Karpas-422 (cell line): ENCODE measurements at regions not wholly inside any gene's neighbourhood (a gene's known extent, or its start where the extent isn't known, plus 50 kb on each side); places are given as distances from the start of the nearest gene placed in this dataset.

Experiments used
- DNase-seq: peaks from one replicate; pipeline ENCODE4 v3.0.0-alpha.2; 2015
- H2AFZ ChIP-seq: fragments of 200-600 bp; sonication (generic); 2 replicates; pipeline ENCODE4 v1.6.1; 2014; ENCODE audit warnings: antibody characterized with exemption, low read length, mixed read lengths
- H3K27ac ChIP-seq: fragments of 200-600 bp; sonication (generic); 2 replicates; pipeline ENCODE4 v1.5.1; 2014; ENCODE audit warnings: mild to moderate bottlenecking, low read length, moderate library complexity
- H3K27me3 ChIP-seq: fragments of 200-600 bp; sonication (generic); 2 replicates; pipeline ENCODE4 v1.6.1; 2014; ENCODE audit warnings: low read length, mixed read lengths
- H3K36me3 ChIP-seq: fragments of 200-600 bp; sonication (generic); 2 replicates; pipeline ENCODE4 v1.6.1; 2014; ENCODE audit warnings: low read length, mixed read lengths; ENCODE audit not compliant: insufficient read depth
- H3K4me1 ChIP-seq: fragments of 200-600 bp; sonication (generic); 2 replicates; pipeline ENCODE4 v1.6.1; 2014; ENCODE audit warnings: mild to moderate bottlenecking, low read length, mixed read lengths
- H3K4me2 ChIP-seq: fragments of 200-600 bp; sonication (generic); 2 replicates; pipeline ENCODE4 v1.6.1; 2014; ENCODE audit warnings: low read length, low read depth, mild to moderate bottlenecking; ENCODE audit not compliant: poor library complexity, severe bottlenecking
- H3K4me3 ChIP-seq: fragments of 200-600 bp; sonication (generic); 2 replicates; pipeline ENCODE4 v1.5.1; 2014; ENCODE audit warnings: mild to moderate bottlenecking, antibody characterized with exemption, low read length, mixed read lengths
- H3K79me2 ChIP-seq: fragments of 200-600 bp; sonication (generic); 2 replicates; pipeline ENCODE4 v1.6.1; 2014; ENCODE audit warnings: mild to moderate bottlenecking, low read length, mixed read lengths
- H3K9ac ChIP-seq: fragments of 200-600 bp; sonication (generic); 2 replicates; pipeline ENCODE4 v1.6.0; 2014; ENCODE audit warnings: low read length
- H3K9me2 ChIP-seq: fragments of 200-600 bp; sonication (generic), shearing (Covaris generic); replicated peaks from 2 replicates; pipeline ENCODE4 v1.6.0; 2014; ENCODE audit warnings: mild to moderate bottlenecking, low read length, moderate library complexity; ENCODE audit not compliant: insufficient read depth
- H3K9me3 ChIP-seq: fragments of 300-700, 200-600 bp; sonication (generic); 2 replicates; pipeline ENCODE4 v1.6.1; 2014; ENCODE audit warnings: low read length, mixed read lengths
- H4K20me1 ChIP-seq: fragments of 200-600 bp; sonication (generic); 2 replicates; pipeline ENCODE4 v1.6.1; 2014; ENCODE audit warnings: mild to moderate bottlenecking, antibody characterized with exemption, low read length, low read depth; ENCODE audit not compliant: insufficient read depth

- H3K4me2 ChIP-seq, result no peak overlapping the region
- H3K4me1 ChIP-seq, result no peaks in the 10 kb centered on the region
- no peaks in the 10 kb centered on the region for H3K79me2 ChIP-seq
- no peaks in the 10 kb centered on the region for H3K36me3 ChIP-seq
- no peak overlapping the region for H3K27ac ChIP-seq
- no peaks in the 10 kb centered on the region for H3K27me3 ChIP-seq
- H3K9ac ChIP-seq, result no peak overlapping the region
- no peaks in the 10 kb centered on the region for H3K9me2 ChIP-seq
- no peak for DNase-seq
- no peaks in the 10 kb centered on the region for H4K20me1 ChIP-seq
- no peaks in the 10 kb centered on the region for H3K9me3 ChIP-seq
- H2AFZ ChIP-seq, result no peak overlapping the region
- no peak overlapping the region for H3K4me3 ChIP-seq
Observed at GRCh38 chrX:13923845-13924244, 105.8 kb downstream of the GEMIN8 start.

DNA sequence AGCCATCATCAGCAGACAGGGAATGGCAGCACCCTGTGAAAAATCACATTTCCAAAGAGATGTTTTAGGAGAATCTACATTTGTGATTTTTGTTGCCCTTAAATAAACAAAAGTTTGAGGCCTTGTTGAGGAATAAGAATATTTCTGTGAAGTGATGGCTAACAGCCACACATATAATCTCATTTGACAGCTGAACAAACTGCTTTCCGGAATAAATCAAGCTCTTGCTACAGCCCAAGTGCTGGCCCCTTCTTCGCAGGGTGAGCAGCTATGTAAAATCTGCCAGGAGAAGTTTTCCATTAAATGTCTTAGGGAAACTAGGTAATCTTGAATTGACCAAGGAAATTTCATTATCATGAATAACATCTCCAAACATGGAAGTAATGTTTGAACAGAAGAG lies 106.4 kb upstream of the GPM6B start:
- H2AFZ ChIP-seq, result no peak overlapping the region
- no peak for DNase-seq

DNA sequence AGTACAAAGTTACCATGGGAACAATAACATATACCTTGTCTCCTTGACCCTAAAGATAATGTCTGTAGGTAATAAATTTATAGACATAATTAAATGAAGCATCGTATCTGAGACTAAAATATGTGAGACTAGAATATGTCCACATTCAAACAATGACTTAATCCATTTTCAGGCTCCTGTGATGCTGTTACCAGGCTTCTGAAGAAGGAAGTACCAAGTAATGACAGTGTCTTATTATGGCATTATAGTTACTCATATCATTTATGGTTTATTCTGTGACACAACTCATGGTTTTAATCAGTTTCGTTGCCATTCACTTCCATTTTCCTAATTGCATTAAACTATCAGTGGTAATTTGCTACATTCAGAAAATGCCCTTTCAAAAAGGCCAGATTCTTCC lies 100.6 kb upstream of the GPM6B start:
- no peaks in the 10 kb centered on the region for H3K36me3 ChIP-seq
- H3K9ac ChIP-seq, result no peak overlapping the region
- H4K20me1 ChIP-seq, result no peaks in the 10 kb centered on the region
- H3K9me2 ChIP-seq, result no peaks in the 10 kb centered on the region
- no peak for DNase-seq
- H3K4me2 ChIP-seq, result no peak overlapping the region
- H3K27me3 ChIP-seq, result no peaks in the 10 kb centered on the region; the same call in 1 of the 2 replicates
- no peaks in the 10 kb centered on the region for H3K4me1 ChIP-seq
- no peaks in the 10 kb centered on the region for H3K79me2 ChIP-seq
- no peak overlapping the region for H2AFZ ChIP-seq
- H3K4me3 ChIP-seq, result no peak overlapping the region
- no peak overlapping the region for H3K27ac ChIP-seq
- H3K9me3 ChIP-seq, result no peaks in the 10 kb centered on the region

More for the DNA sequence above, 106.4 kb upstream of the GPM6B start:
- no peak overlapping the region for H3K4me2 ChIP-seq
- H3K27ac ChIP-seq, result no peak overlapping the region
- no peaks in the 10 kb centered on the region for H3K9me3 ChIP-seq
- no peaks in the 10 kb centered on the region for H3K4me1 ChIP-seq
- H3K79me2 ChIP-seq, result no peaks in the 10 kb centered on the region
- H3K36me3 ChIP-seq, result no peaks in the 10 kb centered on the region
- no peak overlapping the region for H3K9ac ChIP-seq
- no peak overlapping the region for H3K4me3 ChIP-seq
- H3K9me2 ChIP-seq, result no peaks in the 10 kb centered on the region
- H4K20me1 ChIP-seq, result no peaks in the 10 kb centered on the region
- no peaks in the 10 kb centered on the region; the same call in 1 of the 2 replicates for H3K27me3 ChIP-seq

DNA sequence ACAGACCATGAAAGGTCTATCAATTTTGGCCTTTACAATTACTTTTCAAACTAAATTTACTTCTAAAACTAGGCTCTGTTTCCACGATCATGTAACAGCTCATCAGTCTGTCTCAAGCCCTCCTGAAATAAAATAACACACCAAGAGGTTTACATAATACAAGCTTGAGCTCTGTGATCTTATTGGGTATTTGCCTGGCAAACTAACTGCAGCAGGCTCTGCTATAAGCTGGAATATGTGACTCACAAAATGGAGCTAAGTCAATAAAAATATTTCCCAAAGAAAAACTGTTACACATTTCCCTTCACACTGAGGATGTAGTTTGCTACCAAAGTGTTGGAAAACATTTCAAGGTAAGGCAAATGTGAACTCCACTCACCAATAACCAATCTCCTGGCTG lies 94.7 kb upstream of the GPM6B start:
- Histone ChIP-seq H3K4me2 (no peak overlapping the region), H4K20me1 (no peaks in the 10 kb centered on the region), H3K9me2 (no peaks in the 10 kb centered on the region), H3K9ac (no peak overlapping the region), H3K36me3 (no peaks in the 10 kb centered on the region), H3K9me3 (no peaks in the 10 kb centered on the region), H2AFZ (no peak overlapping the region), H3K4me1 (no peaks in the 10 kb centered on the region), H3K27me3 (0 out of 2 replicates have a peak, but pooled peaks cover 2% of the 10 kb centered on the region), H3K79me2 (no peaks in the 10 kb centered on the region), H3K27ac (no peak overlapping the region), H3K4me3 (no peak overlapping the region)
- no peak for DNase-seq

DNA sequence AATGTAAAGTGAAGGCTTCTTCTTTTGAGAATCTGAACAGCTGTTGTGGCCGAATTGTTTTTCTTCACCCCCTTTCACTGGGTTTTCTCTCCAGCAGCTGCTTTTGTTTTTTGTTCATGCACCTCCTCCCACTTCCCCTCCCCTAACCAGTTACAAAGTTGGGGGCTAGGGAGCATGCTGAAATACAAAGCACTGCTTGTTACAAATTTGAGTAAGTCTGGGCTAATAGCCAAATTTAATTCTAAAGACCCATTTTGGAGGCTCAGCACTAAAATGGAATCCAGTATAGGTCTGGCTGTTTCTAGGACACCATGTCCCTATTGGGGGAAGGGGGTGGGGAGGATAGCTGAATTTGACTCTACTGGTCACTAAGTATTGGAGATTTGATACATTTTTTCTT lies 89.2 kb upstream of the GPM6B start:
- Histone ChIP-seq H3K9me3 (no peaks in the 10 kb centered on the region), H3K27ac (no peak overlapping the region), H3K9me2 (no peaks in the 10 kb centered on the region), H3K4me2 (no peak overlapping the region), H4K20me1 (no peaks in the 10 kb centered on the region), H3K9ac (no peak overlapping the region), H3K36me3 (no peaks in the 10 kb centered on the region), H3K4me1 (no peaks in the 10 kb centered on the region), H3K27me3 (no peaks in the 10 kb centered on the region), H3K4me3 (no peak overlapping the region), H3K79me2 (no peaks in the 10 kb centered on the region), H2AFZ (no peak overlapping the region)
- no peak for DNase-seq

- Histone ChIP-seq H3K9me3 (no peaks in the 10 kb centered on the region), H3K27ac (no peak overlapping the region), H3K36me3 (no peaks in the 10 kb centered on the region), H3K4me3 (no peak overlapping the region), H3K79me2 (no peaks in the 10 kb centered on the region), H3K4me1 (peaks cover under 1% of the 10 kb centered on the region; the same call in 1 of the 2 replicates), H3K27me3 (no peaks in the 10 kb centered on the region), H3K9me2 (no peaks in the 10 kb centered on the region), H2AFZ (no peak overlapping the region), H3K4me2 (no peak overlapping the region), H3K9ac (no peak overlapping the region), H4K20me1 (no peaks in the 10 kb centered on the region)
- no peak for DNase-seq
Observed at GRCh38 chrX:13903405-13903804, 86.5 kb upstream of the GPM6B start.

GRCh38 chrX:13902406-13902805 lies 85.5 kb upstream of the GPM6B start:
- Histone ChIP-seq H3K36me3 (no peaks in the 10 kb centered on the region), H3K9ac (no peak overlapping the region), H4K20me1 (no peaks in the 10 kb centered on the region), H3K79me2 (no peaks in the 10 kb centered on the region), H3K4me1 (peaks cover 3% of the 10 kb centered on the region; the same call in 1 of the 2 replicates), H3K27ac (no peak overlapping the region), H3K9me2 (no peaks in the 10 kb centered on the region), H3K4me3 (no peak overlapping the region), H3K4me2 (no peak overlapping the region), H2AFZ (no peak overlapping the region), H3K27me3 (no peaks in the 10 kb centered on the region), H3K9me3 (no peaks in the 10 kb centered on the region)
- DNase-seq, result no peak

DNA sequence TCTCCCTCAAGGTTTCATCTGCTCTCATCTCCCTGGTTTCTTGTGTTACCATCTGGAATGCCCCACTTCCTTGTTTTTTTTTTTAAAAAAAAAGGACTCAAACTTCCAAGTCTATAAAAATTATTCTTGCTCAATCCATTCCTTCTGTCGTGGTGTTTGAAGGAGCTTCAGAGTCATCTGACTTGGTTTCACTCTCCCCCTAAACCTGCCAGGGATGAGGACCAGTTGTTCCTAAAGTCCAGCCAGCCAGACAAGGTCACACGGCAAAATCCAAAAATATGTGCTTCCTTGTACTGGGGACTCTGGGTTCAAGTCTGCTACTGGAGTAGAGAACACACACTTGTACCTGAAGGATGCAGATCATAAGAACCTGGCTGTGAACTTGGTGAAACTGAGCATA lies 84.5 kb upstream of the GPM6B start:
- no peaks in the 10 kb centered on the region for H3K9me3 ChIP-seq
- no peaks in the 10 kb centered on the region for H3K79me2 ChIP-seq
- H4K20me1 ChIP-seq, result no peaks in the 10 kb centered on the region
- no peak overlapping the region for H3K4me3 ChIP-seq
- DNase-seq, result no peak
- H3K9ac ChIP-seq, result no peak overlapping the region
- no peaks in the 10 kb centered on the region for H3K27me3 ChIP-seq
- H3K36me3 ChIP-seq, result no peaks in the 10 kb centered on the region
- H3K9me2 ChIP-seq, result no peaks in the 10 kb centered on the region
- no peak overlapping the region for H3K27ac ChIP-seq
- H3K4me1 ChIP-seq, result peaks cover 3% of the 10 kb centered on the region; the same call in 1 of the 2 replicates
- no peak overlapping the region for H2AFZ ChIP-seq
- no peak overlapping the region for H3K4me2 ChIP-seq

DNA sequence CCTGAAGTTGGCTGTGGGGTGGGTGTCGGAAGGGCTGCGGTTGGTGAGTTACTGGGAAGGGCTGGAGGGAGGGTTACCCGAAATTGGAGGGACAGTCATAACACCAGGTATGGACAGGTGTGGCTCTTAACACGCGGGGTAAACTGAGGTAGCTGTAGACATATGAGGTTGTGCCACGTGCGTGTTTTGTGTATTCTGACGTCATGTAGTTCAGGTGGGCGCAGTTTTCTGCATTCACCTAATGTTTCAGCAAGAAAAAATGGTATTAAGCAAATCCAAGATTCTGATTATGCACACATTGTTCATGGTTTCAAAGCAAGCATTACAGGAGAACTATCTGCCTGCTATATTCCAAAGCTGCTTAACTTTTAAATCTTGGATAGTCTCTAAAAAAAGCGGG lies 83.5 kb upstream of the GPM6B start:
- Histone ChIP-seq H3K9me2 (no peaks in the 10 kb centered on the region), H3K4me2 (no peak overlapping the region), H3K9ac (no peak overlapping the region), H3K4me3 (no peak overlapping the region), H4K20me1 (no peaks in the 10 kb centered on the region), H3K27ac (no peak overlapping the region), H3K9me3 (no peaks in the 10 kb centered on the region), H3K27me3 (no peaks in the 10 kb centered on the region), H3K4me1 (peaks cover 3% of the 10 kb centered on the region; the same call in 1 of the 2 replicates), H2AFZ (no peak overlapping the region), H3K36me3 (no peaks in the 10 kb centered on the region), H3K79me2 (no peaks in the 10 kb centered on the region)
- no peak for DNase-seq
